HG03575 (cell line): ENCODE measurements at regions not wholly inside any gene's neighbourhood (a gene's known extent, or its start where the extent isn't known, plus 50 kb on each side); places are given as distances from the start of the nearest gene placed in this dataset.
"Not testable (repeated sequence)": the region's sequence is repeated elsewhere in the genome, so short reads cannot be mapped to it uniquely, and the experiment has no call there.

Experiments used
- ATAC-seq: cut with Tn5 transposase; IDR thresholded peaks from one replicate; pipeline ENCODE4 v1.9.1; 2021; ENCODE audit not compliant: unreplicated experiment, insufficient number of reproducible peaks, low FRiP score; ENCODE audit errors: extremely low read depth

DNA sequence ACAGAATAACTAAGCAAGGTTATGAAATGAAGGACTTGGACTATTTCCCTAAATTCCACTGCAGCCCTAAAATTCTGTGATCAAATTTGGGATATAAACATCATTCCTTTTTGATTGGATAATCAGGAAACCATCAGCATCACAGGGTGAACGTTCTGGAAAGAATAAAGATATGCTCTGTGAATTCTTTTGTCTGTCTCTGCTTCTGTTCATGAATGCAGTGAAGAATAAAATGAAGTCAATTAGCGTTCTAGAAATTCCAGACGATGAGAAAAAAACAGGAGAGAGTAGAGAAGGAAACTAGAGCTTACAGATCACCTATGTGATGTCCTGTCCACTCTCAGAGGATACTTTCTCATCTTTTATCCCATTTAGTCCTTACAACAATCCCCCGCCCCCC, 295.1 kb upstream of the SOX9 start:
- no peak for ATAC-seq

DNA sequence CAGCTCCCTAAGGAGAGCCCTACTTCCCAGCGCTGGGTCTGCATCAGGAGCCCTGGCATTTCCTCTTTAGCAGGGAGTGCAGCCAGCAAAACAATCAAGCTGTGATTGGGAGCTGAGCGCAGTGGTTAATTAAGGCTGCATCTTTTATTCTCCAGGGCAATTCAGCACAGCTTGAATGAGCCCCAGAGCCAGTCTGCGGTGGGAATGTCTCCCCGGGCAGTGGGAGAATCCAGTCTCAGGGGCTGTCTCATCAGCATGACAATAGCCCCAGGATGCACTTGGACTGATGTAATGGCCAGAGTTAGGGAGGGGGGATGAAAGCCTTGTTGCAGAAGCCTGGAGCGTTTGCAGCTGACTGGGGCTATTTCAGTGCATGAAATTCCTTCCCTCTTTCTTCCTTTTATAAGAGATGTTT, 292.6 kb upstream of the SOX9 start:
- no peak for ATAC-seq

DNA sequence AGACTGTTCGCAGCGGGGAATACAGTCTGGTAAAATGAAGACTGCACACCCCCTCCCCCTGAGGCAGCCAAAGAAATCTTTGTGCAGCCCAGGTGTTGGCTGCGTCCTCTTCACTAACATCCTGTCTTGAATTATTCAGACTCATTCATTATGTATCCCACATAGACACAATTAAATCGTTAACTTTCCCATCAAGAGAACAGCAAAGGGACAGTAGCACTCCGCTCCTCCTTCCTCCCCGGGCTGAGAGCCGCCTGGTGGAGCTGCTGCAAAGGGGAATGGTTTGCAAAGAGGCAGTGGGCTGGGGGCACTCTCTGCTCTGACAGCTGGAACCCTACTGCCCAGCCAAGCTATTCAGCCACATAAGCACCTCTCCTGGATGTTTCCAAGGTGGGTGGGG, 290.0 kb upstream of the SOX9 start:
- no peak for ATAC-seq

DNA sequence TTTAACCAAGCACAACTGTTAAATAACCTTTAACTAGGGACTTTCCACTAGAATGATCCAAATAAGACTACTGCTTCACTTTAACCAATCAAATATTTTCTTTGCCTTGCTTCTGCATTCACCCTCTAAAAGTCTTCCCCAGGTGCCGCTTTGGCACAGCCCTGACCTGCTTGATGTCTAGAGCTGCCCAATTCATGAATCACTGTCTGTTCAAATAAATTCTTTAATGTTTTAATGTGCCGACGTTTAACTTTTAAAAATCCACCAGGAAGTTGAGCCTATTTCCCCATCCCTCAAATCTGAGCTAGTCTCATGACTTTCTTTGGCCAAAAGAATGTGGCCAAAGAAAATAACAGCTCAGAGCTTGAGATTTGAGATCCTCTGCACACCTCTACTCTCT, 277.8 kb upstream of the SOX9 start:
- ATAC-seq, result no peak

DNA sequence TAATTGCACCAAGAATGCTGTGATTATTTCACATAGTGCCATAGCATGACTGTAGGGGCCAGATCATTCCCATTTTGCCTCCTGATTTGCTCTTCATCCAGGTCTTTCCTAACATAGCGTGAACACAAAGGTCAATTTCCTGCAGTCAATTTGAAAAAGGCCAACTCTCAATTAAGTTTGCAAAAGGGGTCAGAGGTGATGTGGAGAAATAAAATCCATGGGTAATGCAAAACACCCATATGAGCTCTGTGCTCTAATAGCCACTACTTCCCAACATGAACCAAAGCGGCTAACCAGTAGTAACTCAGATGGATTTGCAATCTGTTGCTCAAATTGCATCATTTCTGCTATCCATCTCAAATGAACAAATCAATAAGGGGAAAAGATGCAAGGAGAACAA, 275.5 kb upstream of the SOX9 start:
- no peak for ATAC-seq

DNA sequence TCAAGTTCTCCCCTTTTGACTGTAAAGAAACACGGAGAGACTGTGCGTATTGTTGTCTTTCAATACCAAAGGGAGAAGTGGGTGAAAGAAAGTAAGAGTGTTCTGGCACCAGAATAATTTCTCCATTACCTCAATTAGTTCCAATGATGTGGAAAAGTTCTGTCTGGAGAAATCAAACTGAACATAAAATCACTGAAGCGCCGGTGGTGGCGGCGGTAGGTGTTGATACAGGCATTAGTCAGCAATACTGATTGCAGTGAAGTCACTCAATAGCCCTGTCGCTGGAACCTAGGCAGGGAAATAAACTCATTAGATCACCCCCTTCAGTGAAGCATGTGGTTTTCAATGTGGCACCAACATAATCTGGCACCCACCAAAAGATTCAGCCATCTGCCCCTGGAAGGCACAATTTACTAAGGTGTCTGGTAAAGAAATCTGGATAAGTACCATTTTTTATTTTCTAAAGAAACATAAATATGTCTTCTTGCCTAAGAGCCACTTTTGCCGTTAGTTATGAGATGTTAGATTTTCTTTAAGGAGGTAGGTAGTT, 274.2 kb upstream of the SOX9 start:
- no peak for ATAC-seq

DNA sequence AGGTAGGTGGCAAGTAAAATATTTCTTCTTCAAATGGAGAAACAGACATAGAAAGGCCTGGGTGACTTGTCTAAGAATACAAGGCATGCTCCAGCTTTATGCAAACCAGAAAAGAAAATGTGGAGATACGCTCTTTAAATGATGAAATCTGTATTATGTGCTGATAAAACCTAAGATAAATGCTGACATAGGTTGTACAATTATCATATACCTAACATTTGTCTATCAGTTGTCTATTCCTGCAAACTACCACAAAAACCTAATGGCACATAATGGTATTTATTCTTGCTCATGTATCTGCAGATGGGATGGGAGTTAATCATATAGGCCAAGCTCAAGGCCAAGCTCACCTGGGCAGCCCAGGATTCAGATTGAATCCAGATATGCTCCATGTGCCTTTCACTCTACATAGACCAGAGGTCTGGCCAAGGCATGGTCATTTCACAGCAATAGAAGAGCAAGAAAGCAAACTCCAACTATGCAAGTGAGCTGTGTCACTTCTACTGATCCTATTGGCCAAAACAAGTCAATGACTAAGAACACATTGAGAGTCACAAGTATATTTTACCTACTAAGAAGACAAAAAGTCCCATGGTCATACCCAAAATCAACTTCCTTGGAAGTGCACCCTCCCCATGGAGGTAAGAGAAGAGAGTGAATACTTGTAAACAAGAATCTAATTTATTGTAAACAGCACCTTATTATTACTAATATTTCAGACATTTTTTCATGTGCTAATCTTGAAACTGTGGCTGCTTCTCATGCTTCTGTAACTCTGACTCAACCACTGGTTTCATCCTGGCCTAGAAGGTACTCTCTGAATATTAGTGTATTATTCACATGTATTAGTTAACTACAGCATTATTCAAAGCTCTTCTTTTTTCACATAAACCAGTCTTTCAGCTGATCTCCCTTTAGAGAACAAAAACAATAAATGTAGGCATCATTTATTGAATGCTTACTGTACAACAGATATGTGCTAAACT, 270.7 kb upstream of the SOX9 start:
- no peak for ATAC-seq

DNA sequence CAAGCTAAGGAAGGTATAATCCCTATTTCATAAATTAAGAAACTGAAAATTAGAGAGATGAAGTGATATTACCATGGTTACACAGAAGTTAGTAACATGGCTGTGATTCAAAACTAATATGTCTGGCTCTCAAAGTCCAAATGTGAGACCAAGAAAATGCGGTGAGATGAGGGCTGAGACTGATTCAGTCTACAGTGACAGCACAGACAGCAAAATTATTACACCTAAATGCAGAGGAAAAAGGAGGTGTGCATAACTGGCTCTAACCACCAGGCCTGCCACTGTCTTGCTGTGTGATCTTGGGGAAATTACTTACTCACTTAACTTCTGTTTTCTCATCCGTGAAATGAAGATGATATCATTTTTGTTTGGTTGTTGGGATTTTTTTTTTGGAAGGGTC, 270.0 kb upstream of the SOX9 start:
- no peak for ATAC-seq

DNA sequence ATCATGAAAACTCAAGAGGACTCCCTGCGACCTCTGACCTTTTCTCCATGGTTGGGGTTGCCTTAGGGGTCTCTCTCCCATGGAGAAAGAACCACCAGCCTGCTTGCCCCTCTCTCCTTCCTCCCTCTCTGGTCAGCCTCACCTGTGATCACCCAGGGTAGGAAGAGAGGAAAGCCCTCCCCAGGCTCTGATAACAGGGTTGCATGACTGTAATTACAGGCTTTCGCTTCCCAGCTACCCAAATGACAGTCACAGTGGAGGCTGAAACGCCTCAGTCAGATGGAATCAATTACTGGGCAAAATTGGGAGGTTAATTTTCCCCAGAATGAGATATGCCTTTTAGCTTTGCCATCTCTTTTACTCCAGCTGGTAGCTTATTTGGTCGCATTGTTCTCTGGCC, 265.8 kb upstream of the SOX9 start:
- no peak for ATAC-seq

DNA sequence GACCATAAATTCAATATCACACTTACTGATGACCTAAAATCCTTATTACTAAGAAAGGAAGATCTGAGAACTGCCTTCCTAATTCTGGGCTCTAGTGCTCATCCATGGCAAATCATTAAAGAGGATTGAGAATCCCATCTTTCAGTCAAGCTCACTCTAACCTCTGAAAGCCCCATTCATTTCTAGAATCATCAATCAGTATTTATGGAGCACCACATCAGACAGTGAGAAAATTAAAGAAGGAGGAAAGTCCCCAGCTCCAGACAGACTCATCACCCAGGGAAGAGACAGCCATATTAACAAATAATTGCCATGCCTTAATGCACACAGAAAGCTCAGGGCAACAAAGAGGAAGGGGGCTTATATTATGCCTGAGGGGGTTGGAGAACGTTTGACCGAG, 256.1 kb upstream of the SOX9 start:
- ATAC-seq, result no peak

DNA sequence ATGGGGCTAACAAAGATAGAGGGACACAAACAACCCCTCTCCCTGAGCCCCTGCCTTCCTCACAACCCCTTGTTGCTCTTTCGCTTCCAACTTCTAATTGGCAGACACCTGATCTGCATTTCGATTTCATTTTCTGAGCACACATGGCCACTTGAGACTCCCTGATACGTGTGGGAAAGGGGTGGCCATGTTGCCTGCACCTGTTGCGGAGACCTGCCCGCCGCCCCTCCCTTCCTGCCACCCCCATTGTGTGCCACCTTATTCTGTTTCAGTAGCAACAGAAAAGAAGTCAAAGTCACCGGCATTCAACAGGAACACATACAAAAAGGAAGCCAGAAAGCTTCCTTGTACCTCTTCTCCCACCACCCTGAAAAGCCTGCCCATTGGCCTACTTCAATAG, 254.7 kb upstream of the SOX9 start:
- ATAC-seq, result no peak

DNA sequence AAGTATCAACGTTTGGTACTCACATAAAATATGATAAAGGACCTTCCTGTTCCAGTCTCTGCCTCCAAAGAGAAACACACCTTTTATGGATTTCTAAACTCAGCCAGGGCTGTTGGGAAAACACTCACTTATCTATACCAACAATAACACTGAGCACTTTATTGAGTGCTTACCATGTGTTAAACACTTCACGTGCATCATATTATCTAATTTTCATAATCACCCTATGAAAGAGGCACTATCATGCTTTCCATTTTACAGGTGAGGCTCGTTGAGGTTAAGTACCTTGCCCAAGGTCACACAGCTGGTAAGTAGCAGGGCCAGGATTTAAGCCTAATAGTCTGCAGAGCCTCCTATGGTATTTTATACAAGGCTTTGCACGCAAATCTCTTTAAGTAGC, 251.5 kb upstream of the SOX9 start:
- no peak for ATAC-seq

DNA sequence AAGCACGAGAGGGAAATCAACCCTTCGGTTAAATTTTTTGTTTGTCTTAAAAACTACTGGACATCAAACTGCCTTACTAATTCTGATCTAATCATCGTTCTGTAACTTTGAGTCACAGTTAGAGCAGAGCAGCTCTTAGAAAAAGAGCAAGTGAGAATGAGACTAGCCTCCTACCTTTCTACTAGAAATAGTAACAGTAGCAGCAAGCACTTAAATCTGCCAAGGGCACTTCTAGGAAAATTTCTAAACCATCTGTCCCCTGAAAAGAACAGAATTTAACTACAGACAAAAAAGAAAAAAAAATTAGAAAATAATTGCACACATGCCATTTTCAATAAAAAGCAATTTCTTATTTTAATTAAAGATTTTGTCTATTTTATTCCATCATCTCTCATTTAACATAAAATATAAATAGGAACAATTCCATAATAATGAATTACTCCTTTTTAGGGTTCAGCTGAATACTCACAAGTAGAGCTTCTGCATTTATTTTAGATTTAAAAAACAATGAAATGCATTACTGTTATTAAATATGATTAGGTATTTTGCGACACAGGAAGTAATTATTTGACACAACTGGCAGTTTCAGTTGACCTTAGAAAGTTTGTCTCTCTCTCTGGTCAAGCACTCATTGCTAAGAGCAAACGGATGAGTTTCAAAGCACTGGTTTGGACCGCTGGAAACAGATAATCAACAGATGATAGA, 250.8 kb upstream of the SOX9 start:
- ATAC-seq, result no peak

DNA sequence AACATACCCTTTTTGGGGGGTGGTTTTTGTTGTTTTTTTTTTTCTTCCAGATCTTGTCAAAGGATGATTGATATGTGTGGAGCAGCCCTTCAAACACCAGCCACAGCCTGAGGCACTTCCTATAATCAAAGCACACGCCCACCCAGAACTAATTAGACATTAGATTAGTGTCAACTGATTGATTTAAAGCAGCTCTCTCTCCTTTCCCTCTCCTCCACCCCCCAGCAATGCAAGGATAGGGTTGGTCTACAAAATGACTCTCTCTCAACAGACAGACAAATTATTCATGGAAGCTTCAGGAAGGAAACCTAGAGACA, 250.3 kb upstream of the SOX9 start:
- ATAC-seq, result no peak

DNA sequence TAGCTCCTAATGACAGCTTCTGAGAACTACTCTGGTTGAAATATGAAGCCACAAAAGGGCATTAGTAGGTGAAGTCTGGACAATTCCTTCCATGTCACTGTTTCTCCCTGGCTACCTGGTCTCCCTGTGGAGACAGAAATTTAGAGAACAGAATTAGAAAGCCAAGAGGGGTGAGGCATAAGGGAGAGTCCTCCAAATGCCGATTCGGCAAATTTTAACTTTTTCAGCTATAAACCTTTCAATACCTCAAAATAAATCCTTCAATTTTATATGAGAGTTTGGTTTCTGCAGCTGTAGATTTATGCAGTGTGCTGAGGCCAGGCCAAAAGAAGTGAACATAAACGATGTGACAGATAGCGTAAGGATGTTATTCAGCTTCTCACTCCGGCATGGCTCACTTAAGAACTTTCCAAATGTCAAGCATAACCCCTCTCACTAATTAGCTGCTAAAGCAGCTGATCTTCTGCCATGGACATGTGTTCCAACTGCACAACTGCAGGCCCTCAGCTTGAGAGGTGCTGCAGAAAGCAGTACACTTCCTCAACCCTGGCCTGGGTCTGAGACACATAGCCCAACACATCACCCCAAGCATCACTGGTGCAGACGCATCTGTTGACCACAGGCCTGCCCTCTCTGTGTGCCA, 247.9 kb upstream of the SOX9 start:
- ATAC-seq, result no peak

DNA sequence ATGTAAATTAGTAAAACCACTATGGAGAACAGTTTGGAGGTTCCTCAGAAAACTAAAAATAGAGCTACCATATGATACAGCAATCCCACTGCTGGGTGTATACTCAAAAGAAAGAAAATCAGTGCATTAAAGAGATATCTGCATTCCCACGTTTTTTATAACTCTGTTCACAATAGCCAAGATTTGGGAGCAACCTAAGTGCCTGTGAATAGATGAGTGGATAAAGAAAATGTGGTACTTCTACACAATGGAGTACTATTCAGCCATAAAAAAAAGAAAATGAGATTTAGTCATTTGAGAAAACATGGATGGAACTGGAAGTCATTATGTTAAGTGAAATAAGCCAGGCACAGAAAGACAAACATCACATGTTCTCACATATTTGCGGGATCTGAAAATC, 246.0 kb upstream of the SOX9 start:
- not testable (repeated sequence) for ATAC-seq

DNA sequence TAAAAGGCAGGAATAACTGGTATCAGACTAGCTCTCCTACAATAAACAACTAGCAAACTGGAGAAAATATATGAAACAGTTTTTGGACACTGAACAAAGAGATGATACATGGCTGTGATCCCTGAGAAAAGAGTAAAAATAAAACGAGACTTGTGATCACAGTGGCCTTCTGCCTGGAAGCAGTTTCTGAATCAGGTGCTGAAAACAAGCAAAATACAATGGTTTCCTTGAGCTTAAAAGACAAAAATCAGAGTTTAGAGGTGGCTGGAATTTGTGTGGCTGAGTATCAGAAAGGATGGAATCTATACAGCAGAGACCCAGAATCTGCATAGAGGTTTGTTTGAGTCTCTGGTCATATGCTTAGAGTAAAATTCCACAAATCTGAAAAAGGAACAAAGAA, 242.5 kb upstream of the SOX9 start:
- no peak for ATAC-seq

DNA sequence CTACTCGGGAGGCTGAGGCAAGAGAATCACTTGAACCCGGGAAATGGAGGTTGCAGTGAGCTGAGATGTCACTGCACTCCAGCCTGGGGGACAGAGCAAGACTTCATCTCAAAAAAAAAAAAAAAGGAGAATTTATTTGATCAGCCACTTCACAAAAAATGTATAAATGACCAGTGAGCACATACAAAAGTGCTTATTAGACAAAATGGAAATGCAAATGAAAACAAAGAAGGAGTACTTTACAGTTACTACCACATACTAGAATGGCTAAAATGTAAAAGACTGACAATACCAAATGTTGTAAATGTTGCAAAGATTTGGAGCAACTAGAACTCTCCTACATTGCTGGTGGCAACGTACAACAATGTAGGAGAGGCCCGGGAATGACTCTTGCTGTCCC, 241.8 kb upstream of the SOX9 start:
- ATAC-seq, result no peak

DNA sequence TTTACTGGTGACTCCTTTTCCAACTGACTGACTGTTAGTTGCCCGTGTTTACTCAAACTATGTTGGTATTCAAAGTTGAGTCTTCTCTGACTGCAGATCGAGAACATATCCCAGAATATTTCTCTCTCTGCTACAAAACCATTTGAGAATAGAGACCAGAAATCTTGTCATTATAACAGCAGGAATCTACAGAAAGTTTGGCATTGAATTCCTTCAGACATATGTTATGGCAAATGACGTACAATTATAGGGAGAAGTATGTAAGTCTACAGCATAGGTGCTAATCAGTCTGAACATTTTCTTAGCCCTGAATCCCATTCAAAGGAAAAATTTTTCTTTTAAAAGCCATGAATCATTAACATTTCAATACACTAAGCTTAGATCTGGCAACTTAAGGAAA, 239.8 kb upstream of the SOX9 start:
- no peak for ATAC-seq

DNA sequence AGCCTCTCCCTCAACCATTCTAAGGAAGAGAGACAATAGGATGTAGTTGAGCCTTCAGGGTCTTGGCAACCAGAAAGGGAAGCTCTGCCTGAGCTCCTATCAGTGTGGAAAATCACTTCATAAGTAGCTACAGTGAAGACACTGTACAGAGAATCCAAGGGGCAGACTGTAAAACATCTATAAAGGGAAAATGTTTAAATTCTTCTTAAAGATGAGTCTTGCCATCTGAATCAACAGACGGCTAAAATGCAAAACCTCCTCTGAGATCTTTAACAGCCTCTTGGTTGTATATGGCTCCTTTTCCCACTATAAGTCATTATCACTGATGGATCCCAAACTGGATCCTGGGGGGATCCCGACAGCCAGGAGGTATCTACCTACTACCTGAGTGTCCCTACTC, 239.2 kb upstream of the SOX9 start:
- no peak for ATAC-seq
